GM13977 (cell line): ENCODE measurements at regions not wholly inside any gene's neighbourhood (a gene's known extent, or its start where the extent isn't known, plus 50 kb on each side); places are given as distances from the start of the nearest gene placed in this dataset.

Experiments used
- DNase-seq: peaks from one replicate; pipeline ENCODE4 v3.0.0; 2012; ENCODE audit warnings: low spot score
- CTCF ChIP-seq: IDR thresholded peaks from 2 replicates; pipeline ENCODE4 v1.5.1; 2012; ENCODE audit warnings: mild to moderate bottlenecking, control low read depth; ENCODE audit not compliant: insufficient read depth; ENCODE audit errors: extremely low read depth, missing control alignments
- in situ Hi-C: fragments of 300-500 bp; cut with MboI; formaldehyde crosslinking; loops from one replicate; pipeline ENCODE4 v1.12.0; 2022; ENCODE audit warnings: low sequenced_read_pairs, low pct_unique_long_range_greater_than_20kb, mixed read lengths, inconsistent platforms; ENCODE audit not compliant: unreplicated experiment

- no peak for DNase-seq
- TF ChIP-seq CTCF = no peak
- in situ Hi-C loops = no loop called here
Measured at GRCh38 chr5:8984386-8984785, 561.5 kb downstream of the SEMA5A start.
